ENCODE measurements at regions not wholly inside any gene's neighbourhood (a gene's known extent, or its start where the extent isn't known, plus 50 kb on each side); places are given as distances from the start of the nearest gene placed in this dataset.

GRCh38 chr3:126292318-126293070, 64.7 kb downstream of the KLF15 start:
- Histone ChIP-seq H3K27ac (peak overlapping the region; percentile 61 to 64), H3K27me3 (no peaks in the 10 kb centered on the region), H3K9me3 (no peaks in the 10 kb centered on the region), H3K4me1 (peaks cover 0 to 39% (median 16%) of the 10 kb centered on the region in 4 donors), H3K36me3 (no peaks in the 10 kb centered on the region), H3K4me3 (no peak overlapping the region)
- no peak for DNase-seq
- intact Hi-C loops (cut with DNase I; ENCODE audit: low total_unique reads): no loop called here
- no peak for TF ChIP-seq CTCF (IDR thresholded peaks at IDR 0.05)

- Histone ChIP-seq H3K4me3 (no peak overlapping the region), H3K27ac (no peak overlapping the region), H3K36me3 (no peaks in the 10 kb centered on the region), H3K27me3 (no peaks in the 10 kb centered on the region), H3K4me1 (peaks cover 0 to 48% (median 26%) of the 10 kb centered on the region in 4 donors), H3K9me3 (no peaks in the 10 kb centered on the region)
- intact Hi-C loops (cut with DNase I; ENCODE audit: low total_unique reads): no loop called here
- no peak for DNase-seq
- TF ChIP-seq CTCF (IDR thresholded peaks at IDR 0.05): no peak
These were observed 65.7 kb downstream of the KLF15 start for GRCh38 chr3:126291537-126291936.

GRCh38 chr3:126291061-126291460, 66.1 kb downstream of the KLF15 start:
- H3K4me1 ChIP-seq: peaks cover 0 to 53% (median 30%) of the 10 kb centered on the region in 4 donors
- H3K36me3 ChIP-seq: no peaks in the 10 kb centered on the region
- no peak overlapping the region for H3K27ac ChIP-seq
- no peak for DNase-seq
- H3K27me3 ChIP-seq: no peaks in the 10 kb centered on the region
- no peak for TF ChIP-seq CTCF (IDR thresholded peaks at IDR 0.05)
- no peak overlapping the region for H3K4me3 ChIP-seq
- intact Hi-C loops (cut with DNase I; ENCODE audit: low total_unique reads): no loop called here
- no peaks in the 10 kb centered on the region for H3K9me3 ChIP-seq

GRCh38 chr3:126290325-126290724, 66.9 kb downstream of the KLF15 start:
- H3K27ac ChIP-seq: no peak overlapping the region
- intact Hi-C loops (cut with DNase I; ENCODE audit: low total_unique reads): no loop called here
- DNase-seq: no peak

GRCh38 chr3:126289096-126289495, 68.1 kb downstream of the KLF15 start:
- no peaks in the 10 kb centered on the region for H3K36me3 ChIP-seq
- peak overlapping the region in 1 of 2 donors; percentile 92 for H3K27ac ChIP-seq
- no peaks in the 10 kb centered on the region for H3K9me3 ChIP-seq
- H3K27me3 ChIP-seq: no peaks in the 10 kb centered on the region
- no peak for TF ChIP-seq CTCF (IDR thresholded peaks at IDR 0.05)
- H3K4me1 ChIP-seq: peaks cover 0 to 51% (median 27%) of the 10 kb centered on the region in 4 donors
- no peak overlapping the region for H3K4me3 ChIP-seq
- no peak for DNase-seq
- intact Hi-C loops (cut with DNase I; ENCODE audit: low total_unique reads): loop anchor here (5.0 kb wide), 1 partner anchor 68 kb away; the partner anchor contains the start of gene KLF15

More at GRCh38 chr3:126290325-126290724, 66.9 kb downstream of the KLF15 start:
- no peak for TF ChIP-seq CTCF (IDR thresholded peaks at IDR 0.05)
- no peaks in the 10 kb centered on the region for H3K36me3 ChIP-seq
- H3K27me3 ChIP-seq: no peaks in the 10 kb centered on the region
- peaks cover 0 to 54% (median 29%) of the 10 kb centered on the region in 4 donors for H3K4me1 ChIP-seq
- no peak overlapping the region for H3K4me3 ChIP-seq
- no peaks in the 10 kb centered on the region for H3K9me3 ChIP-seq
